Cardiac fibroblast (primary cell): ENCODE measurements at regions not wholly inside any gene's neighbourhood (a gene's known extent, or its start where the extent isn't known, plus 50 kb on each side); places are given as distances from the start of the nearest gene placed in this dataset.
"Not testable (repeated sequence)": the region's sequence is repeated elsewhere in the genome, so short reads cannot be mapped to it uniquely, and the experiment has no call there.

Source experiments
- DNase-seq, 2 donors: peaks; one replicate each; pipeline versions ENCODE4 v3.0.0 to v3.0.0-alpha.2; 2010; ENCODE audit warnings: low read depth in 2 of 2
- H3K4me3 ChIP-seq, 2 donors: replicated peaks in 1 of 2; 1 replicate in 1 of 2; 2 replicates in 1 of 2; pipeline ENCODE4 v1.5.1; 2011; ENCODE audit warnings: low read depth in 2 of 2, low read length in 2 of 2, mild to moderate bottlenecking in 2 of 2, moderate library complexity in 1 of 2
- TF ChIP-seq, protein P1 (sequence below): IDR thresholded peaks from one replicate; pipeline ENCODE4 v1.5.1; 2011; ENCODE audit warnings: low read depth, mild to moderate bottlenecking, low read length, inconsistent platforms

GRCh38 chr6:68182386-68182785, 452.7 kb upstream of the ADGRB3 start:
- TF ChIP-seq, protein P1, sequence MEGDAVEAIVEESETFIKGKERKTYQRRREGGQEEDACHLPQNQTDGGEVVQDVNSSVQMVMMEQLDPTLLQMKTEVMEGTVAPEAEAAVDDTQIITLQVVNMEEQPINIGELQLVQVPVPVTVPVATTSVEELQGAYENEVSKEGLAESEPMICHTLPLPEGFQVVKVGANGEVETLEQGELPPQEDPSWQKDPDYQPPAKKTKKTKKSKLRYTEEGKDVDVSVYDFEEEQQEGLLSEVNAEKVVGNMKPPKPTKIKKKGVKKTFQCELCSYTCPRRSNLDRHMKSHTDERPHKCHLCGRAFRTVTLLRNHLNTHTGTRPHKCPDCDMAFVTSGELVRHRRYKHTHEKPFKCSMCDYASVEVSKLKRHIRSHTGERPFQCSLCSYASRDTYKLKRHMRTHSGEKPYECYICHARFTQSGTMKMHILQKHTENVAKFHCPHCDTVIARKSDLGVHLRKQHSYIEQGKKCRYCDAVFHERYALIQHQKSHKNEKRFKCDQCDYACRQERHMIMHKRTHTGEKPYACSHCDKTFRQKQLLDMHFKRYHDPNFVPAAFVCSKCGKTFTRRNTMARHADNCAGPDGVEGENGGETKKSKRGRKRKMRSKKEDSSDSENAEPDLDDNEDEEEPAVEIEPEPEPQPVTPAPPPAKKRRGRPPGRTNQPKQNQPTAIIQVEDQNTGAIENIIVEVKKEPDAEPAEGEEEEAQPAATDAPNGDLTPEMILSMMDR = no peak
- no peak for DNase-seq

DNA sequence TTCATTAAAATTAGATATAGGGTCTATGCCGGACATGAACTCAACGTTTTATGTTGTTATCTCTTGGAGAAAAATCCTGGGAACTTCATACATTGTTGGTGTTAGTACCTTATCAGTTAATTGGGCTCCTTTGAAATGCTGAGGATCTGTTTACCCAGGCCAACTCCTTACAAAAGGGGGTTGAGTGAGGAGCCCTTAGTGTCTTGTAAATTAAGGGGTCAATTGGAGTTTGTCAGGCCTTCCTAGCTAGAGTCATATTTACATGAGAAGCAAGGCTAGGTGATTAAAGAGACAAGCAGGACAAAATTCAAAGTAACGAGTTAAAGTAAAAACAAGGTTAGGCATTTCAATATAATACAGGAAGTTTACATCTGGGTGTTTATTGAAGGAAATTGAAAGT, 454.1 kb upstream of the ADGRB3 start:
- DNase-seq, H3K4me3 ChIP-seq: not testable (repeated sequence)

More at GRCh38 chr6:68182386-68182785, 452.7 kb upstream of the ADGRB3 start:
- H3K4me3 ChIP-seq = no peak overlapping the region

DNA sequence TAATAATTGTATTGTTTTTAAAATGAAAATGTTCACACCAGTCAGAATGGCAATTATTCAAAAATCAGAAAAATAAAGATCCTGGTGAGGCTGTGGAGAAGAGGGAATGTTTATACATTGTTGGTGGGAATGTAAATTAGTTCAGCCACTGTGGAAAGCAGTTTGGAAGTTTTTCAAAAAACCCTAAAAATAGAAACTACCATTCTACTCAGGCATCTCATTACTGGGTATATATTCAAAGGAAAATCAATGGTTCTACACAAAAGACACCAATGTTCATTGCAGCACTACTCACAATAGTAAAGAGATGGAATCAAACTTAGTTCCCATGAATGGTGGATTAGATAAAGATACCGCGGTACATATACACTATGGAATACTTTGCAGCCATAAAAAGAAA, 461.5 kb upstream of the ADGRB3 start:
- TF ChIP-seq, protein P1 = no peak
- H3K4me3 ChIP-seq = no peak overlapping the region
- DNase-seq = no peak

DNA sequence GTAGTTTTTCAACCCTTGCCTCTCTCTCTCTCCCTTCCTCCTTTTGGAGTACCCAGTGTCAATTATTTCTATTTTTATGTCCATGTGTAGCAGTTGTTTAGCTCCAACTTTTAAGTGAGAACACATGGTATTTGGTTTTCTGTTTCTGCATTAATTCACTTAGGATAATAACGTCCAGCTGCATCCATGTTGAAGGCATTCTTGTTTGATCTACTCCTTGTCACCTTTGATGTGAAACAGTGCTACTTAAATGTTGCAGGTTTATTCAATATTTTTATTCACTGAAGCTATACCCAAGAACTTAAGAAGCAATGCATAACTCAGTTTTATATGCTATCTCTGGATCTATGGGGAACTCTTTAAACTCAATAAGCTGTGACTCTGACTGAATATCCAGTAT, 465.2 kb upstream of the ADGRB3 start:
- H3K4me3 ChIP-seq = no peak overlapping the region
- TF ChIP-seq, protein P1 = no peak
- no peak for DNase-seq

- TF ChIP-seq, protein P1 = no peak
- no peak for DNase-seq
- H3K4me3 ChIP-seq = no peak overlapping the region
Measured at GRCh38 chr6:68167604-68168003, 467.5 kb upstream of the ADGRB3 start.

DNA sequence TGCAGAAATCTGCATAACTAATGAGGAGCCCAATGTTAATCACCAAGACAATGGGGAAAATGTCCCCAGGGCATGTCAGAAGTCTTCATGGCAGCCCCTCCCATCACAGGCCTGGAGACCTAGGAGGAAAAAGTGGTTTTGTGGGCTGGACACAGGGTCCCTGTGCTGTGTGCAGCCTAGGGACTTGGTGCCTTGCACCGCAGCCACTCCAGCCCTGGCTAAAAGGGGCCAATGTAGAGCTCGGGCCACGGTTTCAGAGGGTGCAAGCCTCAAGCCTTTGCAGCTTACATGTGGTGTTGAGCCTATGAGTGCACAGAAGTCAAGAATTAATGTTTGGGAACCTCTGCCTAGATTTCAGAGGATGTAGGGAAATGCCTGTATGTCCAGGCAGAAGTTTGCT, 474.3 kb upstream of the ADGRB3 start:
- not testable (repeated sequence) for H3K4me3 ChIP-seq, DNase-seq

- TF ChIP-seq, protein P1 = no peak
- DNase-seq = no peak
- no peak overlapping the region for H3K4me3 ChIP-seq
Measured at GRCh38 chr6:68160348-68160747, 474.7 kb upstream of the ADGRB3 start.

GRCh38 chr6:68159433-68159832, 475.6 kb upstream of the ADGRB3 start:
- no peak for DNase-seq
- TF ChIP-seq, protein P1 = no peak
- H3K4me3 ChIP-seq = no peak overlapping the region
